Suppressor macrophage treated with lipopolysaccharide for 4 hours (primary cell): ENCODE measurements at regions not wholly inside any gene's neighbourhood (a gene's known extent, or its start where the extent isn't known, plus 50 kb on each side); places are given as distances from the start of the nearest gene placed in this dataset.

ENCODE experiments used
- DNase-seq: peaks from one replicate; pipeline ENCODE4 v3.0.0-alpha.2; 2020

GRCh38 chrX:121102101-121102500, 54.7 kb downstream of the GLUD2 start:
- no peak for DNase-seq

- DNase-seq, result no peak
Observed at GRCh38 chrX:121103381-121103780, 56.0 kb downstream of the GLUD2 start.

GRCh38 chrX:121106484-121107235, 59.2 kb downstream of the GLUD2 start:
- no peak for DNase-seq

GRCh38 chrX:121109986-121110385, 62.6 kb downstream of the GLUD2 start:
- no peak for DNase-seq

- DNase-seq, result no peak
Observed at GRCh38 chrX:121110536-121110935, 63.1 kb downstream of the GLUD2 start.

GRCh38 chrX:121114691-121115090, 67.3 kb downstream of the GLUD2 start:
- no peak for DNase-seq

- no peak for DNase-seq
Observed at GRCh38 chrX:121120690-121121605, 73.5 kb downstream of the GLUD2 start.

GRCh38 chrX:121122332-121122731, 74.9 kb downstream of the GLUD2 start:
- DNase-seq, result no peak

GRCh38 chrX:121128925-121129877, 81.8 kb downstream of the GLUD2 start:
- no peak for DNase-seq

- no peak for DNase-seq
Observed at GRCh38 chrX:121132675-121133074, 85.3 kb downstream of the GLUD2 start.

GRCh38 chrX:121135488-121136207, 88.2 kb downstream of the GLUD2 start:
- DNase-seq, result no peak

- no peak for DNase-seq
Observed at GRCh38 chrX:121146059-121146628, 98.7 kb downstream of the GLUD2 start.

GRCh38 chrX:121150217-121150616, 102.8 kb downstream of the GLUD2 start:
- DNase-seq, result no peak

GRCh38 chrX:121151293-121151692, 103.9 kb downstream of the GLUD2 start:
- DNase-seq, result no peak

- DNase-seq, result no peak
Observed at GRCh38 chrX:121154858-121155404, 107.5 kb downstream of the GLUD2 start.

- peak; percentile 0 for DNase-seq
Observed at GRCh38 chrX:121160987-121161386, 113.6 kb downstream of the GLUD2 start.

GRCh38 chrX:121161501-121161933, 114.1 kb downstream of the GLUD2 start:
- DNase-seq, result no peak

- no peak for DNase-seq
Observed at GRCh38 chrX:121163443-121163842, 116.0 kb downstream of the GLUD2 start.

- no peak for DNase-seq
Observed at GRCh38 chrX:121165930-121166359, 118.5 kb downstream of the GLUD2 start.

- DNase-seq, result no peak
Observed at GRCh38 chrX:121169099-121170035, 122.0 kb downstream of the GLUD2 start.
